ENCODE measurements at regions not wholly inside any gene's neighbourhood (a gene's known extent, or its start where the extent isn't known, plus 50 kb on each side); places are given as distances from the start of the nearest gene placed in this dataset.

DNA sequence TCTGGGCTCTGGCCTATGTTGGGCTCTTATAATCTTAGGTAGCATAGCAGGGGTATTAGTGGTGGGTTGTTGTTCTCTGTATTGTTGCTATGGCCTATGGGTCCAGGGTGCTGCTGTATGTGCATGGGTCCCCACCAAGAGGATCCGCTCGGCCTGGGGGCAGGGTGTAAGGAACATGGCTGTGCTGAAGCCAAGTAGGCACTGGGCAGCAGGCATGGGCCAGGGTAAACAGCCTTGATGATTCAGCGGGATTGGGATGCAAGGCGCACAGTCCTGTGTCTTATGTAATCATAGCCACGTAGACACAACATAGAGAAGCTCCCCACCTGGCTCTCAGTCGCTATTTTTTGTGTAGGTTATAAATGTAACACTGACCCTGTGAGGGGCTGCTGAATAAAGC lies 306.9 kb downstream of the ZPLD1 start:
- ChIA-PET RAD21 (ENCODE audit: unreplicated experiment) (interaction anchor here (1.0 to 4.4 kb wide), 7 partner anchors 36 to 513 kb away, joined by 3 to 98 read pairs (median 6); no protein-coding TSS in a partner anchor), CTCF (interaction anchor here (1.0 to 7.7 kb wide), 12 partner anchors 11 to 934 kb away, joined by 3 to 180 read pairs (median 4); no protein-coding TSS in a partner anchor), POLR2A (no interaction called here), SMC1A (ENCODE audit: uncharacterized antibody, unreplicated experiment) (interaction anchor here (0.9 to 5.5 kb wide), 8 partner anchors 23 to 512 kb away, joined by 3 to 122 read pairs (median 7); no protein-coding TSS in a partner anchor)
- Histone ChIP-seq H3K27ac (ENCODE audit: control insufficient read depth, insufficient read depth) (no peak overlapping the region), H3K79me2 (ENCODE audit: control insufficient read depth, insufficient read depth, low read length) (no peaks in the 10 kb centered on the region), H2AFZ (ENCODE audit: control insufficient read depth, low read depth, low read length) (no peak overlapping the region), H3K36me3 (ENCODE audit: control insufficient read depth in 2 of 2, insufficient read depth in 2 of 2, low read length in 1 of 2) (no peaks in the 10 kb centered on the region), H3K4me2 (ENCODE audit: control insufficient read depth, insufficient read depth) (no peak overlapping the region), H4K20me1 (ENCODE audit: control insufficient read depth, insufficient read depth) (no peaks in the 10 kb centered on the region), H3K9ac (ENCODE audit: control insufficient read depth, insufficient read depth, low read length) (no peak overlapping the region), H3K27me3 (replicated peaks in 1 of 2; ENCODE audit: control insufficient read depth in 2 of 2, insufficient read depth in 2 of 2, low read length in 1 of 2) (no peaks in the 10 kb centered on the region; a peak in 1 of 4 replicates), H3K4me3 (no peak overlapping the region), H3K9me3 (replicated peaks; ENCODE audit: control insufficient read depth, insufficient read depth, low read length) (no peaks in the 10 kb centered on the region), H3K4me1 (ENCODE audit: control insufficient read depth, insufficient read depth, low read length) (no peaks in the 10 kb centered on the region)
- BruUV-seq (replicated peaks) = no TSS peak
- TF ChIP-seq POLR2A (IDR thresholded peaks at IDR 0.05; ENCODE audit: low read depth, low read length) (no peak), SPI1 (IDR thresholded peaks at IDR 0.05; ENCODE audit: borderline replicate concordance, insufficient read depth, low read depth, low read length) (no peak), IRF4 (IDR thresholded peaks at IDR 0.05; ENCODE audit: low read depth, low read length) (no peak), RUNX3 (IDR thresholded peaks at IDR 0.05; ENCODE audit: low read length) (no peak), SMARCA5 (IDR thresholded peaks at IDR 0.05) (no peak), PML (IDR thresholded peaks at IDR 0.05; ENCODE audit: low read length) (no peak)
- TF ChIP-seq, protein P1, sequence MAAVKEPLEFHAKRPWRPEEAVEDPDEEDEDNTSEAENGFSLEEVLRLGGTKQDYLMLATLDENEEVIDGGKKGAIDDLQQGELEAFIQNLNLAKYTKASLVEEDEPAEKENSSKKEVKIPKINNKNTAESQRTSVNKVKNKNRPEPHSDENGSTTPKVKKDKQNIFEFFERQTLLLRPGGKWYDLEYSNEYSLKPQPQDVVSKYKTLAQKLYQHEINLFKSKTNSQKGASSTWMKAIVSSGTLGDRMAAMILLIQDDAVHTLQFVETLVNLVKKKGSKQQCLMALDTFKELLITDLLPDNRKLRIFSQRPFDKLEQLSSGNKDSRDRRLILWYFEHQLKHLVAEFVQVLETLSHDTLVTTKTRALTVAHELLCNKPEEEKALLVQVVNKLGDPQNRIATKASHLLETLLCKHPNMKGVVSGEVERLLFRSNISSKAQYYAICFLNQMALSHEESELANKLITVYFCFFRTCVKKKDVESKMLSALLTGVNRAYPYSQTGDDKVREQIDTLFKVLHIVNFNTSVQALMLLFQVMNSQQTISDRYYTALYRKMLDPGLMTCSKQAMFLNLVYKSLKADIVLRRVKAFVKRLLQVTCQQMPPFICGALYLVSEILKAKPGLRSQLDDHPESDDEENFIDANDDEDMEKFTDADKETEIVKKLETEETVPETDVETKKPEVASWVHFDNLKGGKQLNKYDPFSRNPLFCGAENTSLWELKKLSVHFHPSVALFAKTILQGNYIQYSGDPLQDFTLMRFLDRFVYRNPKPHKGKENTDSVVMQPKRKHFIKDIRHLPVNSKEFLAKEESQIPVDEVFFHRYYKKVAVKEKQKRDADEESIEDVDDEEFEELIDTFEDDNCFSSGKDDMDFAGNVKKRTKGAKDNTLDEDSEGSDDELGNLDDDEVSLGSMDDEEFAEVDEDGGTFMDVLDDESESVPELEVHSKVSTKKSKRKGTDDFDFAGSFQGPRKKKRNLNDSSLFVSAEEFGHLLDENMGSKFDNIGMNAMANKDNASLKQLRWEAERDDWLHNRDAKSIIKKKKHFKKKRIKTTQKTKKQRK (IDR thresholded peaks at IDR 0.05; ENCODE audit: low read depth, low read length) = no peak
- ATAC-seq (no peak; the same call in 2 of the 3 replicates), DNase-seq (ENCODE audit: low read depth, low spot score) (no peak), FAIRE-seq (no peak)
- in situ Hi-C loops (cut with MboI) (no loop called here), intact Hi-C loops (cut with micrococcal nuclease; ENCODE audit: unreplicated experiment) (loop anchor here (1.0 kb wide), 1 partner anchor 68 kb away; no protein-coding TSS in a partner anchor)
- 27% methylated on average over 6 of the region's 6 CpGs for WGBS (ENCODE audit: insufficient coverage, insufficient replicate concordance, low lambda C conversion rate, missing lambda C conversion rate)
